Renal pelvis (tissue), 1 donor: ENCODE measurements at regions not wholly inside any gene's neighbourhood (a gene's known extent, or its start where the extent isn't known, plus 50 kb on each side); places are given as distances from the start of the nearest gene placed in this dataset.
"Not testable (repeated sequence)": the region's sequence is repeated elsewhere in the genome, so short reads cannot be mapped to it uniquely, and the experiment has no call there.

Experiments used
- DNase-seq: peaks from one replicate; pipeline ENCODE4 v3.0.0-alpha.2; 2013

GRCh38 chr14:97029800-97030199, 232.6 kb downstream of the VRK1 start:
- DNase-seq, result no peak

DNA sequence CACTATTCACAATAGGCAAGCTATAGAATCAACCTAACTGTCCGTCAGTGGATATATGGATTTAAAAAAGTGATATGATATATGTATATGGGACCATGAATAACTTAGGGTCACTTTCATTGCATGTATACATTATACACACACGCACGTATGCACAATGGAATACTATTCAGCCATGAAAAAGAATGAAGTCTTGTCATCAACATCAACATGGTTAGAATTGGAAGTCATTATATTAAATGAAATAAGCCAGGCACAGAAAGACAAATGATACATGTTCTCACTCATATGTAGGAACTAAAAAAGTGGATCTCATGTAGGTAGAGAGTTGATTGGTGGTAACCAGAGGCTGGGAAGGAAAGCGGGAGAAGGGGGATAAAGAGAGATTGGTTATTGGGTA, 234.3 kb downstream of the VRK1 start:
- no peak for DNase-seq

DNA sequence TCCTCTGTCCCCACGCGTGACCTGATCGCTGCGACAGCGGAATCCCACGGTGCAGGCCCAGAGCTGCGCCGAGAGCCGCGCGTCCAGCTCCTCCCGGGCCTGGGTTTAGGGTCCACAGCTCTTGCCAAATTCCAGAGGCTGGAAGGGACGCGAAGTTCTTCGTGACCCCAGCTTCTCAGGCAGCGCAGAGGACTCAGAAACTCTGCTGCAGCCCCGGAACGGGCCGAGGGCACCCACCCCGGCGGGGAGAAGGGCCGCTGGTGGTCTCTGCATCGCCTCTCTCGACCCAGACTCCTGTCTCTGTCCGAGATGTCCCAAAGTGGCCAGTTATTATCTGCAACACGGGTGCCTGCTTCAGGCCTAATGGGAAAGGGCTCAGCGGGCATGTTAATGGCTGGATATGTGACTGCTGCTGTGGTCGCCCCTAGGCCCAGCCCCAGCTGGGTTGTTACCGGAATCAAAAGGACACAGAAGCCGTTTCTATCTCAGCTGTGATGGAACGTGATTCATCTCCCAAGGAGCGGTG, 236.4 kb downstream of the VRK1 start:
- no peak for DNase-seq

GRCh38 chr14:97036086-97036852, 239.1 kb downstream of the VRK1 start:
- DNase-seq, result no peak

DNA sequence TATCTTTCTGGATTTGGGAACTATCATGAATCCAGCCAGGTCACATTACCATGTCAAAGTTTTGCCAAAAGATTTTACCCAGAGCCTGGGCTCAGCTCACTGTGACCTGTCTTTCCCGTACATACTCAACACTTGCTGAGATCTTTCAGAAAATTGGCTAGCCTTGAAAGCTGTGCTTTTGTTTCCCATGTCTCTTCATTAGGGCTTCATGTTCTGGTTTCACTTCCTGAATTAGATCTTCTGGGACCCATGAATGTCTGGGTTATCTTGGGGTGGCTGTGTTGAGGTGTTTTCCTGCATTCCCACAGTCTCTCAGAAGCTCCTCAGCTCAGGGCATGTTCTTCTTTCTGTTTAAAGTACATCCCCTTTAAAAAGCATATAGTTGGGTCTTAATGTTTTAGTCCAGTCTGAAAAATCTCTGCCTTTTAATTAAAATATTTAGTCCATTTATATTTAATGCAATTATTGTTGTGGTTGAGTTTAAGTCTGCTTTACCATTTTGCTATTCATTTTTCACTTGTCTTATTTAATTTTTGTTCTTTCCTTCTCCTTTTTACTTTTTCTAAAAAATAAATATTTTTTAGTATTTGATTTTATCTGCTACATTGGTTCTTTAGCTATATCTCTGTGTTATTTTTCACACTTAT, 242.7 kb downstream of the VRK1 start:
- DNase-seq, result no peak

DNA sequence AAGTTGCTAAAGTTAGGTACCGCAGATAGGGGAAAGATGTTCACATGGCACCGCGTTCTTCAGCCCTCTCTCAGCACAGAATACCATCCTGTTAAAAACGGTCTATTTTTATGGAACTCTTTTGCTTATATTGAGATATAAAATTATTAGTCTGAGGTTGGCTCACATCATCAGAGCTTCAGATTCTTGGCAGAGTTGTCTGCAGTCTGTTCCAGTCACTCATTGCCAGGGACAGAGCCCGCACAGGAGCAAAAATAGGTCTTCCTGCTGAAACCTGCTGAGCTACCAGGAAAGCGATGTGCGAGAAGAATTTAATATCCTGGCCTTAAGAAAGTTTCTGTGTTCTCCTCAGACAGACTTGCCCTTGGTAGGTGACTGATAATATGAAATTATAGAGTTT, 249.8 kb downstream of the VRK1 start:
- no peak for DNase-seq

- no peak for DNase-seq
Measured at GRCh38 chr14:97052001-97052400, 254.8 kb downstream of the VRK1 start.

DNA sequence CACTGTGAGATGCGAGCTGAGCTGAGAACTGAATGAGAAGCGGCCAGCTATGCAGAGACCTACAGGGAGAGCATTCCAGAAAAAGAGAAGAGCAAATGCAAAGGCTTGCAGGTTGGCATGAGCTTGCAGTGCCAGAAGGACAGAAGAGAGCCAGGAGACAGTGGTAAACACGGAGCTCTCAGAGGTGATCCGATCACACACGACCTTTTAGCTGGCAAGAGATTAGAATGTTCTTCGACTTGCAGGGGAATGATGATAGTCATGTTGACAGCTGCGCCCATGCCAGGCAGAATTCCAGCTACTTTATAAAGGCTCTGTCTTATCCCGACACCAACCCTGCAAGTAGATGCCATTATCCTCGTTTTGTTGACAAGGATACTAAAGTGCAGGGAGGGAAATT, 256.8 kb downstream of the VRK1 start:
- DNase-seq, result no peak

- no peak for DNase-seq
Measured at GRCh38 chr14:97055355-97055754, 258.2 kb downstream of the VRK1 start.

- DNase-seq, result peak; percentile 42
Measured at GRCh38 chr14:97056086-97056485, 258.9 kb downstream of the VRK1 start.

DNA sequence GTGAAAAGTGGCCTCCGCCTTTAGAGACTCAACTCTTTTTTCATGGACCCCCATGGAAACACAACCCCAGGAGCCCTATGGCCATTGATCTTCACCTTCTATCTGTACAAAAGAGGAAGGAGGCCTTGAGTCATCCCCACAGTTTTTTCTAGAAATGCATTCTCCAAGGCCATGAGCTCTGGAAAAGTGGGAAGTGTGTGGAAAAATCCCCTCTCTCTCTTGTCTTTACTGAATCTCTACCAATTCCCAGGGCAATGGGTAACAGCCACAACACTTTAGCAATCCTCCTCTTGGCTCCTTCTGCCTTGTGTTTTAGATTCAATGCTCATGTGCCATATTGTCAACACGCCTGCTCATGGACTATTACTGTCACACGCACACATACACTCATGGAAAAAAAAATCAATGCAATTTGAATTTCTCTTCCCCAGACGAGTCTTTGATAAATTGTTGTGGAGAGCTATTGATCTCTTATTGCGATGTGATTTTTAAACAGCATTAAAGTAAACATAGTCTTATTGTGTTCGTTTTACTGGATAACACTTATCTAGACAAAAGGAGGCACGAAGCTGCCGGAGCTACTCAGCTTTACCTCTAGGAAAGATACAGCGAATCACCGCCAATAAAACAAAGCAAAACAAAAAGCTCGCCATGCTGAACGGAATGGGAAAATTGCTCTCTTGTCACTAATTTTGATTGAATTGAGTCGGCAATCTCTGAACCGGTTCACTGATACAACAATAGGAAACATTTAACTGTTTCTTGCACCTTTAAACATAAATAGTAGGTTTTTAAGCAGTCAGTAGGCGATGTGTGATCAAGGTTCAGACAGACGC, 260.3 kb downstream of the VRK1 start:
- no peak for DNase-seq

GRCh38 chr14:97058074-97058467, 260.9 kb downstream of the VRK1 start:
- DNase-seq, result no peak

- DNase-seq, result no peak
Measured at GRCh38 chr14:97058589-97058988, 261.4 kb downstream of the VRK1 start.

GRCh38 chr14:97061198-97061597, 264.0 kb downstream of the VRK1 start:
- DNase-seq, result no peak

DNA sequence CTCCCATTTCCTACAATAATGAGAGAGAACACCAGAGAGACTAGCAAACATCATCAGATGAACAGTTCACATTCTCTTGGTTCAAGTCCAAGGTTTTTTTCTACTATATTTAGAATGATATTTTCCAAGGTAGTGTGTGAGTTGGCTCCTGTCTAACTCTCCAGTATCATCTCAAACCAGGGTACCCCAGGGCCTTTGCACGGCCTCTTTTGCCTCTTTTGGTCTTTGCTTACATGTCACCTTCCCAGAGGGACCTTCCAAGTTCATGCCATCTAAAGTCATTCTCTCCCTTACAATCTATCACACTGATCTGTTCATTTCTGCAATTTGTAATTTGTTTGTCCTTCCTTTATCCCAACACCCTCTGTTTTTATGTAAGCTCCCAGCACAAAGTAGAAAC, 264.5 kb downstream of the VRK1 start:
- no peak for DNase-seq

DNA sequence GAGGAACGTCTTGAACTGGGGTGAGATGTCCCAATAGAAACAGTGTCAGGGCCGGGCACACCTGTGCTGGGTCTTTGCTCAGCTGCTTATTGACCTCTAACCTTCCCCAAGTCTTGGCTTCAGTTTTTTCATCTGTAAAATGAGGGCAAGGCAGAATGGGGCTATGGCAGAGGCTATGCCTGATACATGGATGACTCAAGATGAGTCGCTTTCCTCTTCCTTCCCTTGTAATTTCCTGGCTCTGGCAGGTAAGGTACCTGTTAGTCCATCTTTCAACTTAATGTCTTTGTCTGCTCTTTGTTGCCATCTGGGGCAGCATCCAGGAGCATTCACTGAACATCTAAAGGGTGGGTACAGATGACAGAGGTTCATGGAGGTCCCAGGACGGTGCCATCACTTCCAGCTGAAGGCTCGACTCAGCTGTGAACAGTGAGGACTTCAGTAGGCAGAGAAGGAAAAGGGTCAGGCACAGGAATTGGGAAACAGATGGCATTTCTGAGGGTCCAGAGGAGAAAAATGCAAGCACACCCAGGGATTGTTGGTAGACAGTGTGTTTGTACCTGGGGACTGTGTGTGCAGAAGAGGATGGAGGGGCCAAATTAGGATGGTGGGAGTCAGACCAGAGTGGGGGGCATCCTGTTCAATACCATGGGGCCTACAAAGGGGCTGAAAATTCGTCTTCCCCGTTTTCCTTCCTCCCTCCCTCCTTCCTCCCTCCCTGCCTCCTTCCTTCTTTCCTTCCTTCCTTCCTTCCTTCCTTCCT, 268.3 kb downstream of the VRK1 start:
- DNase-seq, result no peak

DNA sequence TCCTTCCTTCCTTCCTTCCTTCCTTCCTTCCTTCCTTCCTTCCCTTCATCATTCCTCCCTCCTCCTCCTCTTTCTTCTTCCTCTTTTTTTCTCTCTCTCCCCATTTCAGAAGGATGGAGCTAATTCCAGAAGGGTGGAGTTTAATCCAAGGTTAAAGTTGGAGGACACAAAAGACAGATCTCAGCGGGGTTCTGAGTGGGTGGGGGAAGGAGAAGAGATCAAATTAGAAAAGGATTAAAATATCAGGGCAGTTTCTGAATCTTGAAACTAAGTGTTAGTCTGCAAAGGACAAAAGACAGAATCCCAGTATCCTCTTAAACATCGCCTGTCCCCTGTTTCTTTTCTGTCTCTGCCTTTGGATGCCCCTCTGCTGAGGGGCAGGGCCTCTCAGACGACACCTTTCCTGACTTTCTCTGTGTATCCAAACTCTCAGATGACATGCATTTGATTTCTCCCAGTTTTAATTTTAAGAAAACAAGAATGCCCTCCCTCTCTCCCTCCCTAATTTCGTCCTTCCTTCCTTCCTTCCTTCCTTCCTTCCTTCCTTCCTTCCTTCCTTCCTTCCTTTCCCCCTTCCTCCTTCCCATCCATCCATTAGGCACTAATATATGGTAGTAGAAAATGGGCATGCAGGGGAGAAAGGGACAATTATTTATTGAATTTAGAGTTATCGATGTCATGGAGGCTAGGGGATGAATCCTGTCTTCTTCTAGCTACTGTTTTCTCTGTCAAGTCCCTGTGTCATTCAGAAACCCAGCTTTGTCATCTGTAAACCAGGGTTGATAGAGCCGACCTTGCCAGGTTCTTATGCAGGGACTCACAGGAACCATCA, 269.1 kb downstream of the VRK1 start:
- no peak for DNase-seq

DNA sequence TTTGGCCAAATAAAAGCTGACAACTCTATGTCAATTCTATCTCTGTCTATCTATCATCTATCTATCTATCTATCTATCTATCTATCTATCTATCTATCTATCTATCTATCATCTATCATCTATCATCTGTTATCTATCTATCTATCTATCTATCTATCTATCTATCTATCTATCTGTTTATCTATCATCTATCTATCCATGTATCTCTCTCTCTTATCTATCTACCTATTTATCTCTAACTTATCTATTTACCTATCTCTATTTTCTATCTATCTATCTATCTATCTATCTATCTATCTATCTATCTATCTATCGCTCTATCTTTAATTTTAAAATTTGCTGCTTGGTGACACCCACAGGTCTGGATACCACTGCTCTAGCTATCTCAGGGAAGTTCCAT, 271.1 kb downstream of the VRK1 start:
- DNase-seq, result not testable (repeated sequence)

GRCh38 chr14:97070259-97070658, 273.1 kb downstream of the VRK1 start:
- no peak for DNase-seq

DNA sequence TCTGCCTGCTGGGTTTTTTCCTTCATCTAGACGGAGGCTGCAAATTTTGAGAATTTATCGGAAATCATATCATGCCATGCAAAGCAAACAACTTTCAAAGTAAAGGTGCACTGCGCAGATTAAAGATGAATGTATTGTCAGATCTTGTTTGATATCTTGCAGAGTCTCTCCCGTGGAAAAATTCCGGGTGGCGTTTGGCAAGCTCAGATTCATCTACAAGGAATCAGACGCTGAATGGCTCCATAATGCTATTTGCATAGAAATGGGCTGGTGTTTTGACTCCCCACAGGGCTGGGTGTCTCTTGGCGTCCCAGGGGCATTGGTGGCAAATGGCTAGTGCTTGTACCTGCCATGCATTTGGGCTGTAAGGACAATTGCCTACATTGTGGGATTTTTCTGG, 274.0 kb downstream of the VRK1 start:
- no peak for DNase-seq

- no peak for DNase-seq
Measured at GRCh38 chr14:97073622-97074021, 276.4 kb downstream of the VRK1 start.
